ENCODE measurements at regions not wholly inside any gene's neighbourhood (a gene's known extent, or its start where the extent isn't known, plus 50 kb on each side); places are given as distances from the start of the nearest gene placed in this dataset.

- no peaks in the 10 kb centered on the region for H3K27me3 Mint-ChIP-seq (ENCODE audit: low read depth)
- H3K18ac ChIP-seq (ENCODE audit: insufficient read length, low read depth, low read length): no peak overlapping the region
- H2AK5ac ChIP-seq (ENCODE audit: insufficient read length, low read length): no peak overlapping the region
- no peaks in the 10 kb centered on the region for H3K27me3 ChIP-seq (ENCODE audit: insufficient read depth, low read length)
- H2AFZ ChIP-seq (ENCODE audit: low read length): no peak overlapping the region
- DNase-seq: no peak
- no peak overlapping the region for H3K56ac ChIP-seq (ENCODE audit: insufficient read length, low read depth, low read length)
- no peak overlapping the region for H3K4me3 Mint-ChIP-seq
- H4K20me1 ChIP-seq (ENCODE audit: control insufficient read depth, insufficient read depth, insufficient read length): no peaks in the 10 kb centered on the region
- H3K27ac ChIP-seq (ENCODE audit: insufficient read length, low read depth, low read length): no peak overlapping the region
- no peak overlapping the region for H3K14ac ChIP-seq (ENCODE audit: insufficient read depth, low read length)
- no peak overlapping the region for H2BK20ac ChIP-seq (ENCODE audit: low read depth, low read length, poor library complexity, severe bottlenecking)
- H3K9ac ChIP-seq (ENCODE audit: extremely low read depth, insufficient read length, low read length): no peak overlapping the region
- H4K91ac ChIP-seq (ENCODE audit: insufficient read length, low read depth, low read length): no peak overlapping the region
- no peaks in the 10 kb centered on the region for H3K4me1 ChIP-seq (ENCODE audit: insufficient read depth, low read length)
- no peak overlapping the region for H3K23ac ChIP-seq (ENCODE audit: insufficient read length, low read depth, low read length)
- H3K79me1 ChIP-seq (ENCODE audit: insufficient read depth, low read depth, low read length, poor library complexity, severe bottlenecking): no peaks in the 10 kb centered on the region
- H2BK120ac ChIP-seq (ENCODE audit: low read depth, low read length, poor library complexity, severe bottlenecking): no peak overlapping the region
- H2BK5ac ChIP-seq (ENCODE audit: insufficient read length, low read length): no peak overlapping the region
- no peak overlapping the region for H2BK12ac ChIP-seq (ENCODE audit: insufficient read length, low read depth, low read length)
- H3K36me3 Mint-ChIP-seq (ENCODE audit: insufficient read depth in 1 of 3, low read depth in 3 of 3): no peaks in the 10 kb centered on the region
- no peaks in the 10 kb centered on the region for H3K23me2 ChIP-seq (ENCODE audit: insufficient read length, low read depth, low read length, poor library complexity, severe bottlenecking)
- peaks cover 0 to 3% of the 10 kb centered on the region in 2 experiments; a peak in 1 of 5 replicates for H3K9me3 Mint-ChIP-seq
- no peaks in the 10 kb centered on the region for H3K9me3 ChIP-seq (ENCODE audit: control insufficient read depth, low read depth, low read length)
- TF ChIP-seq CTCF (conservative IDR thresholded peaks at IDR 0.05): no peak
- H4K8ac ChIP-seq (replicated peaks; ENCODE audit: insufficient read length, low read depth, low read length): no peak overlapping the region
- H3K4me2 ChIP-seq (ENCODE audit: insufficient read depth, insufficient read length, low read length): no peak overlapping the region
- H3T11ph ChIP-seq (ENCODE audit: low read length): no peak overlapping the region
- H2BK15ac ChIP-seq (ENCODE audit: low read depth, low read length): no peak overlapping the region
- H3K79me2 ChIP-seq (ENCODE audit: insufficient read depth, low read length): no peaks in the 10 kb centered on the region
- peaks cover 5 to 7% of the 10 kb centered on the region in 2 experiments for H3K4me1 Mint-ChIP-seq
- H4K5ac ChIP-seq (ENCODE audit: insufficient read length, low read depth, low read length): no peak overlapping the region
- H3K4ac ChIP-seq (ENCODE audit: low read depth, low read length): no peak overlapping the region
- H3K27ac Mint-ChIP-seq: no peak overlapping the region
Measured at GRCh38 chr12:17348311-17348710, 741.7 kb downstream of the RERGL start.
